22Rv1 (cell line): ENCODE measurements at regions not wholly inside any gene's neighbourhood (a gene's known extent, or its start where the extent isn't known, plus 50 kb on each side); places are given as distances from the start of the nearest gene placed in this dataset.

Source experiments
- ZFX ChIP-seq: fragments of 450-650 bp; IDR thresholded peaks from 2 replicates; pipeline ENCODE4 v1.6.1; 2017; ENCODE audit warnings: antibody characterized with exemption, borderline replicate concordance
- TF ChIP-seq, protein P1 (sequence below): fragments of 450-650 bp; IDR thresholded peaks from 2 replicates; pipeline ENCODE4 v1.5.1; 2017; ENCODE audit warnings: mild to moderate bottlenecking

DNA sequence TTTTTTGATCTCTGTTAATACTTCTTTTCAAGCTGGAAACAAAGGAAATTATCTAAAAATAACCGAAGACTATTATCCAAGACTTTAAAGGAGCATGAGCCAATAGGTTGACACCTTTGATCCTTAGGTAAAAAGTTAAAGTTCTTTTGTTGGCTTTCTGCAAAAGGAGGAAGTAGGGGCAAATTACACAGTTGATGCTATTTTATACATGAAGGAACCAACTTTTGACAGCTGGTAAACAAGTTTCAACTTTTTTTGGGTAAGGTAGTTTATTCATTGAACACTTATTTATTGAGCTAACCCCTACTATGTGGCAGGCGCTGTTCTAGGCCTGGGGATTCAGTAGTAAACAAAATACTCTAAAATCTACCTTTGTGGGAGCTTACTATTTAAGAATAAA is 66.6 kb upstream of the ZEB2 start:
- TF ChIP-seq, protein P1, sequence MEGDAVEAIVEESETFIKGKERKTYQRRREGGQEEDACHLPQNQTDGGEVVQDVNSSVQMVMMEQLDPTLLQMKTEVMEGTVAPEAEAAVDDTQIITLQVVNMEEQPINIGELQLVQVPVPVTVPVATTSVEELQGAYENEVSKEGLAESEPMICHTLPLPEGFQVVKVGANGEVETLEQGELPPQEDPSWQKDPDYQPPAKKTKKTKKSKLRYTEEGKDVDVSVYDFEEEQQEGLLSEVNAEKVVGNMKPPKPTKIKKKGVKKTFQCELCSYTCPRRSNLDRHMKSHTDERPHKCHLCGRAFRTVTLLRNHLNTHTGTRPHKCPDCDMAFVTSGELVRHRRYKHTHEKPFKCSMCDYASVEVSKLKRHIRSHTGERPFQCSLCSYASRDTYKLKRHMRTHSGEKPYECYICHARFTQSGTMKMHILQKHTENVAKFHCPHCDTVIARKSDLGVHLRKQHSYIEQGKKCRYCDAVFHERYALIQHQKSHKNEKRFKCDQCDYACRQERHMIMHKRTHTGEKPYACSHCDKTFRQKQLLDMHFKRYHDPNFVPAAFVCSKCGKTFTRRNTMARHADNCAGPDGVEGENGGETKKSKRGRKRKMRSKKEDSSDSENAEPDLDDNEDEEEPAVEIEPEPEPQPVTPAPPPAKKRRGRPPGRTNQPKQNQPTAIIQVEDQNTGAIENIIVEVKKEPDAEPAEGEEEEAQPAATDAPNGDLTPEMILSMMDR: no peak
- no peak for TF ChIP-seq ZFX
